GM18909 (cell line): ENCODE measurements at regions not wholly inside any gene's neighbourhood (a gene's known extent, or its start where the extent isn't known, plus 50 kb on each side); places are given as distances from the start of the nearest gene placed in this dataset.
A peak's percentile ranks its signal among the peaks of the same experiment; 100 is the strongest.

Experiments used
- ATAC-seq: cut with Tn5 transposase; IDR thresholded peaks from one replicate; pipeline ENCODE4 v1.9.1; 2021; ENCODE audit warnings: mild to moderate bottlenecking; ENCODE audit not compliant: unreplicated experiment, poor library complexity

DNA sequence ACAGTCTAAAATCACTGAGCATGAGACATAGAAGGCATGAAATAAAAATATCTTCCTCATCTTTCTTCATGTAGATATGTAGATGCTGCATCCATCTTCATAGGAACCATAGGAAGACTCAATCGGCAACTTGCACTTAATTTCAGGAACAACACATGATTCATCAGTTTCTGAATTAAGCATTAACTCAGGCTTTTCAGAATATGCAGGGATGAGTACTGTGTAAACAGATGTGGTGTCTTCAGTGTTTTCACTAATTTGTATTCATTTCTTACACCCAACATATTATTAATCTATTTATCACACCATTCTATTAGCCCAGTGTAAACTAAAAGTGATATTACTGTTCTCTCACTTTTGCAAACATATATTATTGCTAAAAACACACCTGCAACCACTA lies 305.9 kb upstream of the DAB2 start:
- ATAC-seq = no peak

DNA sequence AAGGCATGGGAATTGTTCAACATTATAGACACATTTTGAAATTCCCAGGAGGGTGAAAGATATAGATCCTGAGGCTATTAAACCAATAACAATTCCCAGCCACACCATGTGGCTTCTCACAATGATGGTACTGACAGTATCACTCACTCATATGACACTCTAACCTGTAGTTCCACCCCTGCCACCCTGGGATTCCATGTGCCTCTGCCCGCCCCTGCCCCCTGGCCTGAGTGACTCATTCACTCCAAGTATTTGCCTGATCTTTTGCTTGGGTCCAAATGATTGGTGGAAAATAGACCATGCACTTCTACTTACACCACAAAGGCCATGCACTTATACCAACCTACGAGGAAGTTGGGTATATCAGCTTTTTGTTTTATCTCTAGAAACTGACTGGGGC lies 305.2 kb upstream of the DAB2 start:
- ATAC-seq = no peak

GRCh38 chr5:39726467-39726866 lies 301.7 kb upstream of the DAB2 start:
- no peak for ATAC-seq

- no peak for ATAC-seq
Measured at GRCh38 chr5:39721394-39721793, 296.6 kb upstream of the DAB2 start.

DNA sequence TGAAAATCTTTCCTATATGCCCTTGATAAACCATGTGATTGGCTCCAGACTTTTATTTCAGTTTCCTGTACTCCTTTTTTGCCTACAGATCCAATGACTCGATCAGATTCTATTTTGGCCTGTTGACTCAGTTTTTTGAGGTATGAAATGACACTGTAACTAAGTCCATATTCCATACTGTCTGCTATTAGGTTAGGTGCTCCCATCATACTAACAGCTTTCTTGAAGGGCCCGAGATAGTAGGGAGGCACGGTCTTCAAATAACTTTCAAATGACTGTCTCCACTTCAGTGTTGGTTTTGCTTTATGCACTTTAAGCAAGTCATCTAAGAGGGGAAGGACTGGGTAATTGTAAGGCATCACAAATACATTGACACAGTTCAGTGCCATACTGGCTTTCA lies 295.4 kb upstream of the DAB2 start:
- ATAC-seq = no peak

GRCh38 chr5:39717176-39717897 lies 292.6 kb upstream of the DAB2 start:
- no peak for ATAC-seq

GRCh38 chr5:39716532-39717028 lies 291.8 kb upstream of the DAB2 start:
- peak; percentile 67 for ATAC-seq

- peak; percentile 46 for ATAC-seq
Measured at GRCh38 chr5:39714036-39714698, 289.4 kb upstream of the DAB2 start.

DNA sequence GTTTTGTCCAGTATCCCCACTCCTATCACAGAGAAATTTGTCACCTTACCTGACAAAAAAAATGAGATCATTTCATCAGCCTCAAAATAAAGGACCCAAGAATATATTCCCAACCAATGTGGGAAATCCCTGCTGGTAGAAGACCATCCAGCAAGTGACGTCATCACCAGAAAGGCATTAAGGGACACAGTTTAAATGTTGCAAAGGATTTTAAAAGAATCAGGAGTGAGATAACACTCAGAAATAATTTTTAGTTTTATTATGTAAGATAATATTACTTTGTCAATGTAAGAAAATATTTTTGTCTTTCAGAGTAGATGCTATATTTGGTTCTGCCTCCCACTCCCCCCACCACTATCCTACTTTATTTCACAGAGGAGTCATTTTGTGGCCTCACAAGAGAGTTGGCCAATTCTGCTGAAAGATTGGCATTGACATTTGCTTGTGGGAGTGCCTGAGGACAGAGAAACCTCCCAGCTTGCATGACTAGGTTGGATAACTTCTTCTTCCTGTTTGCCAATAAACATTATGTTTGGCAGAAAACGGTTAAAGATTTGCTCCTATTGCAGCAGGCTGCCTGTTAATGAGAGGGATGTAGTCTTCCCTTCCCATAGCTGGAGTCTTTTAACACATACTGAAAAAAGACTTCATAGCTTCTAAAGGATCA lies 288.6 kb upstream of the DAB2 start:
- no peak for ATAC-seq

GRCh38 chr5:39712316-39713249 lies 287.8 kb upstream of the DAB2 start:
- ATAC-seq = no peak

GRCh38 chr5:39711821-39712220 lies 287.0 kb upstream of the DAB2 start:
- ATAC-seq = no peak

DNA sequence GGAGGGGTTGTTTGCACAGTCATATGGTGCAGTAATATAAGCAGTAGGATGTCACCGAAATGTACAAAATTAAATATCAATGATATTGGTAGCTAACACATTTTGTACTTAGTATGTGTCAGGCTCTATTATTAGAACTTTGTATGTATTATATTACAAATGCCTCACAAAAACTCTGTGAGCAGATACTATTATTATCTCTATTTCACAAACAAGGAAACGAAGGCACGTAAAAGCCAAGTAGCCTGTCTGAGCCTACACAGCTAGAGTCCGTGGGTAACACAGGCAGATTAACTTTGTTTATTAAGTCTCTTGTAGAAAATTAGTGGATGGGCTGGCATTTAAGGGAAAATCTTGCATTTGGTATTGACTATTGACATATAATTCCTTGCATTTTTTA lies 284.3 kb upstream of the DAB2 start:
- ATAC-seq = no peak

GRCh38 chr5:39702928-39703327 lies 278.1 kb upstream of the DAB2 start:
- no peak for ATAC-seq

DNA sequence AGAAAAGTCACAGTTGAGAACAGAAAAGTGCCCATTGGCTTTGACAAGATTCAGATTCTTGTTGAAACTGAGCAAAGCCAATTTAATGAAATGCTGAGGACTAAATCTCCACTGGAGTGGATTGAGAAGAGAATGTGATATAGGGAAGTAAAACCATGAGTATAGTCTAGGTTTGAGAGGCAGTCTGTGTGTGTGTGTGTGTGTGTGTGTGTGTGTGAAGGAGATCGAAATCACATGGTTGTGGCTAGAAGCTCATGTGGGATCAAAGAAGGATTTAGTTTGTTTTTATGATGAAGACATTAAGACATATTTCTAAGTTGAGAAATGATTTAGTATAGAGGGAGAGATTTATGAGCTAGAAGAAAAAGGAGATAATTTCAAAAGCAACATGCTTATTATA lies 275.7 kb upstream of the DAB2 start:
- no peak for ATAC-seq

GRCh38 chr5:39698838-39699560 lies 274.2 kb upstream of the DAB2 start:
- no peak for ATAC-seq

DNA sequence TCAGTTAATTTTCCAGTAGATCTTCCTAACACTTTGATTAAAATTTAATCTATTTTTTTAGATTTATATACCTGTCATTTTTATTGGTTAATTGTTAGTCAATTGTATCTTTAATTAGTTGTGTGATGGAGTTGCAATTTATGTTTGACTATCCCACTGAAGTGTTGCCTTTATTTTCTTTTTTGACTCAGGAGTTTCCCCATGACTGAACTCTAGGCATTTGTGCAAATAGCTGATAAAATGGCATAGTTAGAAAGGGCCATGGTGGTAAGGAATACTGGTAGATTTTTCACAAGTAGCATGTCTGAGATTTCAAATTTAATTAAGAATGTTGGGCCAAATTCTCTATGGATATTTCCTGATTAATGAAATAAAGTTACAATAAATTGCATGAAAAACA lies 273.1 kb upstream of the DAB2 start:
- no peak for ATAC-seq

- no peak for ATAC-seq
Measured at GRCh38 chr5:39696672-39697398, 272.1 kb upstream of the DAB2 start.

GRCh38 chr5:39691993-39692392 lies 267.2 kb upstream of the DAB2 start:
- no peak for ATAC-seq

DNA sequence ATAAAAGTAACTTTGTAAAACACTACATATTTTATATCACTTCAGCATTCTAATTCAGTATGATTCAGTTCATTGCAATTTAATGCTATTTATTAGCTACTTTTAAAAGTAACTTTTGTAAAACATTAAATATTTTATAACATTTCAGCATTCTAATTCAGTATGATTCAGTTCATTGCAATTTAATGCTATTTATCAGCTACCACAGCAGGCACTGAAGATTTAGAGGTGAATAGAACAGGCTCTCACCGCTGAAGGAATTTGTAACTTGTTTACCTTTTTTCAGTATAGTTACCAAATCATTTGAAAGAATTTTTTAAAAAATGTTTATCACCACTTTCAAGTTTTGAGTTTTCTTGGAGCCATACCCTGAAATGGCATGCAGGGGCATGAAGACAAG lies 266.4 kb upstream of the DAB2 start:
- ATAC-seq = no peak
